Neuronal stem cell (in vitro differentiated cells): ENCODE measurements at regions not wholly inside any gene's neighbourhood (a gene's known extent, or its start where the extent isn't known, plus 50 kb on each side); places are given as distances from the start of the nearest gene placed in this dataset.

ENCODE experiments used
- DNase-seq: peaks from one replicate; pipeline ENCODE4 v3.0.0-alpha.2; 2013; ENCODE audit warnings: low spot score
- H2AFZ ChIP-seq: one replicate; pipeline ENCODE4 v1.6.1; 2013; ENCODE audit warnings: mild to moderate bottlenecking, low read length, inconsistent platforms
- H2AK5ac ChIP-seq: 2 replicates; pipeline ENCODE4 v1.6.1; 2013; ENCODE audit warnings: low read depth, mild to moderate bottlenecking, inconsistent platforms, low read length, moderate library complexity, mixed read lengths
- H2BK120ac ChIP-seq: 2 replicates; pipeline ENCODE4 v1.6.1; 2013; ENCODE audit warnings: low read depth, mild to moderate bottlenecking, inconsistent platforms, low read length, moderate library complexity, mixed read lengths
- H2BK12ac ChIP-seq: one replicate; pipeline ENCODE4 v1.6.1; 2013; ENCODE audit warnings: low read length, inconsistent platforms
- H2BK15ac ChIP-seq: 2 replicates; pipeline ENCODE4 v1.6.1; 2013; ENCODE audit warnings: mild to moderate bottlenecking, low read length, inconsistent platforms, mixed read lengths
- H2BK5ac ChIP-seq: one replicate; pipeline ENCODE4 v1.6.1; 2013; ENCODE audit warnings: inconsistent platforms, mild to moderate bottlenecking, low read length, moderate library complexity
- H3K14ac ChIP-seq: one replicate; pipeline ENCODE4 v1.6.1; 2013; ENCODE audit warnings: low read length, inconsistent platforms
- H3K18ac ChIP-seq: 2 replicates; pipeline ENCODE4 v1.6.1; 2013; ENCODE audit warnings: low read length, inconsistent platforms
- H3K23ac ChIP-seq: 2 replicates; pipeline ENCODE4 v1.6.1; 2013; ENCODE audit warnings: low read depth, mild to moderate bottlenecking, mixed read lengths, low read length, inconsistent platforms; ENCODE audit not compliant: poor library complexity
- H3K27ac ChIP-seq: replicated peaks from 3 replicates; pipeline ENCODE4 v1.5.1; 2013; ENCODE audit warnings: low read length, inconsistent platforms
- H3K27me3 ChIP-seq, 3 experiments: 2 replicates each; pipeline ENCODE4 v1.6.1; 2013; ENCODE audit warnings: low read length in 3 of 3, mild to moderate bottlenecking in 2 of 3, inconsistent platforms in 1 of 3, low read depth in 1 of 3, mixed read lengths in 1 of 3, moderate library complexity in 1 of 3; ENCODE audit not compliant: control insufficient read depth in 3 of 3, insufficient read depth in 3 of 3
- H3K36me3 ChIP-seq, 2 donors: replicated peaks in 1 of 2; 2 replicates each; pipeline ENCODE4 v1.6.1; 2013; ENCODE audit warnings: low read length in 2 of 2; ENCODE audit not compliant: control insufficient read depth in 2 of 2, insufficient read depth in 2 of 2
- H3K4ac ChIP-seq: 2 replicates; pipeline ENCODE4 v1.6.1; 2013; ENCODE audit warnings: inconsistent platforms, mild to moderate bottlenecking, low read length, moderate library complexity
- H3K4me1 ChIP-seq, 2 donors: 1 replicate in 1 of 2; 2 replicates in 1 of 2; pipeline ENCODE4 v1.6.1; 2013; ENCODE audit warnings: low read length in 2 of 2, low read depth in 1 of 2; ENCODE audit not compliant: control insufficient read depth in 2 of 2, insufficient read depth in 1 of 2
- H3K4me2 ChIP-seq: one replicate; pipeline ENCODE4 v1.6.1; 2013; ENCODE audit warnings: mild to moderate bottlenecking, low read length, inconsistent platforms; ENCODE audit not compliant: insufficient read depth, poor library complexity, severe bottlenecking
- H3K4me3 ChIP-seq, 2 donors: 2 replicates each; pipeline ENCODE4 v1.5.1; 2013; ENCODE audit warnings: low read length in 2 of 2, mild to moderate bottlenecking in 2 of 2, inconsistent platforms in 1 of 2, moderate library complexity in 1 of 2
- H3K79me1 ChIP-seq: one replicate; pipeline ENCODE4 v1.6.1; 2013; ENCODE audit warnings: low read depth, mild to moderate bottlenecking, inconsistent platforms, low read length, moderate library complexity
- H3K9ac ChIP-seq: one replicate; pipeline ENCODE4 v1.6.1; 2013; ENCODE audit warnings: mild to moderate bottlenecking, low read depth, low read length, inconsistent platforms; ENCODE audit not compliant: poor library complexity
- H3K9me3 ChIP-seq, 2 donors: replicated peaks in 1 of 2; 2 replicates each; pipeline versions ENCODE3 to v1.6.1; 2013; ENCODE audit warnings: low read length in 2 of 2, mild to moderate bottlenecking in 2 of 2, inconsistent platforms in 1 of 2, low read depth in 1 of 2, mixed read lengths in 1 of 2, moderate library complexity in 1 of 2; ENCODE audit not compliant: control insufficient read depth in 2 of 2, insufficient read depth in 1 of 2
- H4K8ac ChIP-seq: one replicate; pipeline ENCODE4 v1.6.1; 2013; ENCODE audit warnings: low read depth, mild to moderate bottlenecking, inconsistent platforms, low read length, moderate library complexity
- H4K91ac ChIP-seq: one replicate; pipeline ENCODE4 v1.6.1; 2013; ENCODE audit warnings: low read length, low read depth, mild to moderate bottlenecking, inconsistent platforms; ENCODE audit not compliant: poor library complexity
- WGBS, 2 donors: extraction: QIAGEN DNeasy Blood & Tissue Kit; methylation state at CpG; one replicate each; pipeline ENCODE4 v1.1.7; 2013; ENCODE audit warnings: missing lambda C conversion rate in 2 of 2, mixed read lengths in 1 of 2; ENCODE audit not compliant: insufficient read length in 2 of 2, insufficient replicate concordance in 1 of 2; ENCODE audit errors: extremely low coverage in 2 of 2; 5-methylcytosine and 5-hydroxymethylcytosine counted together

GRCh38 chr1:228935198-228935663 is 200.0 kb downstream of the RHOU start:
- Histone ChIP-seq H2AK5ac (no peak overlapping the region), H4K91ac (no peak overlapping the region), H2BK12ac (no peak overlapping the region), H3K9me3 (no peaks in the 10 kb centered on the region), H2BK120ac (no peak overlapping the region), H2AFZ (no peak overlapping the region), H3K4me3 (no peak overlapping the region), H2BK5ac (no peak overlapping the region), H4K8ac (no peak overlapping the region), H3K27ac (no peak overlapping the region), H3K23ac (no peak overlapping the region), H3K4ac (no peak overlapping the region), H3K79me1 (no peaks in the 10 kb centered on the region), H3K9ac (no peak overlapping the region), H3K27me3 (no peaks in the 10 kb centered on the region), H3K18ac (no peak overlapping the region), H3K14ac (no peak overlapping the region), H3K4me2 (no peak overlapping the region), H3K4me1 (peaks cover 5 to 12% of the 10 kb centered on the region in 2 donors), H2BK15ac (no peak overlapping the region), H3K36me3 (no peaks in the 10 kb centered on the region)
- WGBS, 2 donors = no CpG with 5 or more reads among the region's 4 CpGs
- DNase-seq = no peak

DNA sequence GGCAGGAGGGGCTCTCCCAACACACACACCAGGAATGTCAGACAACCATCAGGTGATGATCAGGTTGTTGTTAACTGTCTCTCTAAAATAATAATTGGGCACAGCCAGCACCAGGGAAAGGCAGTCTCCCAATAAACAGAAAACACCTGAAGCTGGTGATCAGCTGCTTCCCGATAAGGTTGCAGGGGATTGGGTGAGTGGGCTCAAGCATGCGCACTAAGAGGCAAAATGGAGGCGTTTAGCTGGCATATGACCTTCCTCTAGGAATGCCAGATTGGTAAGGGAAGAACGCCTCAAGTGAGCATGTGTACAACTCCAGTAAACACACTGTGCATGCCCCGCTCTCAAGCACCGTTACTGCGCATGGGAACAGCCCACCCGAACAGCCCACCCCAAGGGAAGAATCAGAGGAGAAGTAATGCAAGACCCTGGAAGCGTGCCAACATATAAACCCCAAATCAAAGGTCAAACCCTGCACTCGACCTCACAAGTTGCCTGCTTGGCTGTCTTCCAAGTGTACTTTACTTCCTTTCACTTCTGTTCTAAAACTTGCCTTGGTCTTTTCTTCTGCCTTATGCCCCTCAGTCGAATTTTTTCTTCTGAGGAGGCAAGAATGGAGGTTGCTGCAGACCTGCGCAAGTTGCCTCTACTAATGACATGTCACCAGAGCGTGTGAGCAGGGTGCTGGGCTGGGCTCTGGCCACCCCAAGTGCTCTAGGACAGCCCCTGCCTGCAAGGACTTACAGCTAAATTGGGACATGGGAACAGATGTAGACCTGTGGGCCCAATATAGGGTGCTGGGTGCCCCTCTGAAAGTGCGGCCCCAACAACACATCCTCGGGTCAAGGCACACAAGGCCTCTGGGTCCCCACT is 200.8 kb downstream of the RHOU start:
- Histone ChIP-seq H3K23ac (no peak overlapping the region), H3K4me1 (peaks cover 5 to 16% of the 10 kb centered on the region in 2 donors), H3K79me1 (no peaks in the 10 kb centered on the region), H3K14ac (no peak overlapping the region), H2BK15ac (peak overlapping the region; percentile 18), H3K18ac (no peak overlapping the region), H3K36me3 (no peaks in the 10 kb centered on the region), H3K9me3 (no peaks in the 10 kb centered on the region), H2AK5ac (peak overlapping the region; percentile 15), H2BK12ac (no peak overlapping the region), H3K4ac (no peak overlapping the region), H4K8ac (no peak overlapping the region), H2BK5ac (no peak overlapping the region), H2BK120ac (no peak overlapping the region), H3K27ac (no peak overlapping the region), H3K27me3 (no peaks in the 10 kb centered on the region), H3K4me2 (no peak overlapping the region), H3K9ac (no peak overlapping the region), H4K91ac (no peak overlapping the region), H3K4me3 (no peak overlapping the region), H2AFZ (no peak overlapping the region)
- DNase-seq = no peak
- no CpG with 5 or more reads among the region's 15 CpGs for WGBS, 2 donors

- Histone ChIP-seq H3K27me3 (no peaks in the 10 kb centered on the region), H3K4ac (no peak overlapping the region), H2AFZ (no peak overlapping the region), H3K79me1 (no peaks in the 10 kb centered on the region), H3K9me3 (no peaks in the 10 kb centered on the region), H3K4me2 (no peak overlapping the region), H2BK120ac (no peak overlapping the region), H3K27ac (no peak overlapping the region), H2BK5ac (no peak overlapping the region), H3K14ac (no peak overlapping the region), H3K4me1 (peaks cover 5 to 16% of the 10 kb centered on the region in 2 donors), H4K8ac (no peak overlapping the region), H2AK5ac (peak overlapping the region; percentile 2), H3K23ac (no peak overlapping the region), H3K4me3 (no peak overlapping the region), H4K91ac (no peak overlapping the region), H3K9ac (no peak overlapping the region), H2BK12ac (no peak overlapping the region), H2BK15ac (no peak overlapping the region), H3K18ac (peak overlapping the region; percentile 44), H3K36me3 (no peaks in the 10 kb centered on the region)
- no peak for DNase-seq
- WGBS, 2 donors = no CpG with 5 or more reads among the region's 6 CpGs
These were observed 201.6 kb downstream of the RHOU start for GRCh38 chr1:228936881-228937280.

- DNase-seq = no peak
- H3K23ac ChIP-seq = no peak overlapping the region
- H3K4me3 ChIP-seq = no peak overlapping the region
- no CpG with 5 or more reads among the region's 12 CpGs for WGBS, 2 donors
- H3K18ac ChIP-seq = peak overlapping the region; percentile 2
- H2BK15ac ChIP-seq = no peak overlapping the region
- H3K4me1 ChIP-seq = peaks cover 5 to 16% of the 10 kb centered on the region in 2 donors
- no peak overlapping the region for H4K8ac ChIP-seq
- H3K36me3 ChIP-seq = no peaks in the 10 kb centered on the region
- H3K27me3 ChIP-seq = no peaks in the 10 kb centered on the region
- H2AK5ac ChIP-seq = no peak overlapping the region
- H2AFZ ChIP-seq = no peak overlapping the region
- no peak overlapping the region for H3K4ac ChIP-seq
- no peak overlapping the region for H4K91ac ChIP-seq
- no peak overlapping the region for H2BK12ac ChIP-seq
- H3K4me2 ChIP-seq = no peak overlapping the region
- H2BK5ac ChIP-seq = no peak overlapping the region
- H3K79me1 ChIP-seq = no peaks in the 10 kb centered on the region
- H2BK120ac ChIP-seq = no peak overlapping the region
- no peak overlapping the region for H3K9ac ChIP-seq
- H3K9me3 ChIP-seq = no peaks in the 10 kb centered on the region
- no peak overlapping the region for H3K14ac ChIP-seq
- no peak overlapping the region for H3K27ac ChIP-seq
These were observed 202.1 kb downstream of the RHOU start for GRCh38 chr1:228937351-228937750.
